ENCODE measurements at regions not wholly inside any gene's neighbourhood (a gene's known extent, or its start where the extent isn't known, plus 50 kb on each side); places are given as distances from the start of the nearest gene placed in this dataset.

- TF ChIP-seq CTCF (IDR thresholded peaks at IDR 0.05) (no peak), POLR2A (IDR thresholded peaks at IDR 0.05) (no peak)
Observed at GRCh38 chr11:130715877-130716220, 200.4 kb downstream of the SNX19 start.

Data from uterus (tissue), 2 donors.